ENCODE measurements at regions not wholly inside any gene's neighbourhood (a gene's known extent, or its start where the extent isn't known, plus 50 kb on each side); places are given as distances from the start of the nearest gene placed in this dataset.

DNA sequence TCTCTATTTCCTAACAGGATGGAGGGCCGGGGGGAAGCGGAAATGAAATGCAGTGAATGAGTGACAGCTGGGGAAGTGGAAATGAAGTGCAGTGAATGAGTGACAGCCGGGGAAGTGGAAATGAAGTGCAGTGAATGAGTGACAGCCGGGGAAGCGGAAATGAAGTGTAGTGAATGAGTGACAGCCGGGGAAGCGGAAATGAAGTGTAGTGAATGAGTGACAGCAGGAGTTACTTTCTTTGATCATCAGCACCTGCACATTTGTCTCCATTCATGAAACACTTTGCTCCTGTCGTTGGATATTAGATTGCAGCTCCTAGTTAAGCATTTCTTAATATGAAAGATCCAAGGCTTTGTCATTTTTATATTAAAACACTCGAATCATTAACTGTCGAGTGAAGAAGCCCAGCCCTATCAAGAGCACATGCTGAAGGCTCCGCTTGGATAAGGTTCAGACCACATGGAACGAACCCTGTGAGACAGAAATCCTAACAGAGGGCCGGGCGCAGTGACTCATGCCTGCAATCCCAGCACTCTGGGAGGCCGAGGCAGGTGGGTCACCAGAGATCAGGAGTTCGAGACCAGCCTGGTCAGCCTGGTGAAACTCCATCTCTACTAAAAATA is 406.0 kb upstream of the ADARB2 start:
- peaks cover 3% of the 10 kb centered on the region for H3K36me3 Mint-ChIP-seq
- no peak overlapping the region for H3K4me3 Mint-ChIP-seq
- TF ChIP-seq, protein P1, sequence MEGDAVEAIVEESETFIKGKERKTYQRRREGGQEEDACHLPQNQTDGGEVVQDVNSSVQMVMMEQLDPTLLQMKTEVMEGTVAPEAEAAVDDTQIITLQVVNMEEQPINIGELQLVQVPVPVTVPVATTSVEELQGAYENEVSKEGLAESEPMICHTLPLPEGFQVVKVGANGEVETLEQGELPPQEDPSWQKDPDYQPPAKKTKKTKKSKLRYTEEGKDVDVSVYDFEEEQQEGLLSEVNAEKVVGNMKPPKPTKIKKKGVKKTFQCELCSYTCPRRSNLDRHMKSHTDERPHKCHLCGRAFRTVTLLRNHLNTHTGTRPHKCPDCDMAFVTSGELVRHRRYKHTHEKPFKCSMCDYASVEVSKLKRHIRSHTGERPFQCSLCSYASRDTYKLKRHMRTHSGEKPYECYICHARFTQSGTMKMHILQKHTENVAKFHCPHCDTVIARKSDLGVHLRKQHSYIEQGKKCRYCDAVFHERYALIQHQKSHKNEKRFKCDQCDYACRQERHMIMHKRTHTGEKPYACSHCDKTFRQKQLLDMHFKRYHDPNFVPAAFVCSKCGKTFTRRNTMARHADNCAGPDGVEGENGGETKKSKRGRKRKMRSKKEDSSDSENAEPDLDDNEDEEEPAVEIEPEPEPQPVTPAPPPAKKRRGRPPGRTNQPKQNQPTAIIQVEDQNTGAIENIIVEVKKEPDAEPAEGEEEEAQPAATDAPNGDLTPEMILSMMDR (conservative IDR thresholded peaks at IDR 0.05): no peak
- H3K27ac Mint-ChIP-seq: no peak overlapping the region
- no peaks in the 10 kb centered on the region for H3K9me3 Mint-ChIP-seq
- H3K4me1 Mint-ChIP-seq (ENCODE audit: unreplicated experiment): peaks cover 18% of the 10 kb centered on the region
- peaks cover 23% of the 10 kb centered on the region for H3K27me3 Mint-ChIP-seq
- no peak for DNase-seq (ENCODE audit: extremely low spot score, unreplicated experiment)

DNA sequence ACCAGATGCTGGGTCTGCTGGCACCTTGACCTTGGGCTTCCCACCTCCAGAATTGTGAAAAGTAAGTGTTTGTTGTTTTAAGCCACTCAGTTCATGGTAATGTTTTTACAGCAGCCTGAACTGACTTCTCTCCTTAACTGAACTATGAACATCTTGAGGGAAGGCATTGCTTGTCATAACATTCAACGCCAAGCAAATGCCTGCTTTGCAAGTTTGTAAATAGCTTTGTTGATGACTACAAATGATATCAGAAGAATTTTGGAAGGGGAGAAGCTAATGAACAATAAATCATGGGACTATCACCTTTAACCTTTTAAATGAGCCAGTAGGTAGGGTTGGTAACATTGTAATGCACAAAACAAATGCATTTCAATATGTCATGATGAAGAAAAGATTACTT is 402.4 kb upstream of the ADARB2 start:
- TF ChIP-seq, protein P1 (conservative IDR thresholded peaks at IDR 0.05): no peak
- Mint-ChIP-seq H3K9me3 (peaks cover 5% of the 10 kb centered on the region), H3K27me3 (peaks cover 11% of the 10 kb centered on the region), H3K4me1 (ENCODE audit: unreplicated experiment) (peaks cover 4% of the 10 kb centered on the region), H3K4me3 (no peak overlapping the region), H3K36me3 (peaks cover 3% of the 10 kb centered on the region), H3K27ac (no peak overlapping the region)
- DNase-seq (ENCODE audit: extremely low spot score, unreplicated experiment): no peak

DNA sequence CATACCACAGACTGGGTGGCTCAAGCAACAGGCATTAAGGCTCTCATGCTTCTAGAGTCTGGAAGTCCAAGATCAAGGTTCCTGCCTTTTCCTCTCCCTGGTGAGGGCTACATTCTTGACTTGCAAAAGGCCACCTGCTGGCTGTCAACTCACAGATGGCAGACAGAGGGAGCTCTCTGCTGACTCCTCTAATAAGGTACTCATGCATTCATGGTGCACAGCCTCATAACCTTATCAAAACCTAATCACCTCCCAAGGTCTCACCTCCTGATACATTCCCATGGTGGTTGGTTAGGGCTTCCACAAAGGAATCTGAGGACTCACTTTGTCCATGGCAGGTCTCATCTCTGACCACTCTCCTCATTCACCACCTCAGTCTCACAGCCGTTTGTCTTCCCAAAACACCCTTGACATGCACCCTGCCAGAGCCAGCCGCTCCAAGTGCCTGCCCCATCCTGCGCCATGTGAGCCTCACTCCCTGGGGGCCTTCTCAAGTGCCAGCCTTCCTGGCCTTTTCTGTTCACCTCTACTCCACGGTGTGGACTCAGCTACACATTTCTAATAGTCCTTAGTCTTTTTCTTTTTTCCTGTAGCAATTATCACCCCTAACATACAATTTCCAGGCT is 400.3 kb upstream of the ADARB2 start:
- Mint-ChIP-seq H3K9me3 (peaks cover 5% of the 10 kb centered on the region), H3K36me3 (no peaks in the 10 kb centered on the region), H3K27me3 (no peaks in the 10 kb centered on the region), H3K4me1 (ENCODE audit: unreplicated experiment) (peaks cover 4% of the 10 kb centered on the region), H3K4me3 (no peak overlapping the region), H3K27ac (no peak overlapping the region)
- DNase-seq (ENCODE audit: extremely low spot score, unreplicated experiment): no peak
- TF ChIP-seq, protein P1 (conservative IDR thresholded peaks at IDR 0.05): peak; percentile 72

DNA sequence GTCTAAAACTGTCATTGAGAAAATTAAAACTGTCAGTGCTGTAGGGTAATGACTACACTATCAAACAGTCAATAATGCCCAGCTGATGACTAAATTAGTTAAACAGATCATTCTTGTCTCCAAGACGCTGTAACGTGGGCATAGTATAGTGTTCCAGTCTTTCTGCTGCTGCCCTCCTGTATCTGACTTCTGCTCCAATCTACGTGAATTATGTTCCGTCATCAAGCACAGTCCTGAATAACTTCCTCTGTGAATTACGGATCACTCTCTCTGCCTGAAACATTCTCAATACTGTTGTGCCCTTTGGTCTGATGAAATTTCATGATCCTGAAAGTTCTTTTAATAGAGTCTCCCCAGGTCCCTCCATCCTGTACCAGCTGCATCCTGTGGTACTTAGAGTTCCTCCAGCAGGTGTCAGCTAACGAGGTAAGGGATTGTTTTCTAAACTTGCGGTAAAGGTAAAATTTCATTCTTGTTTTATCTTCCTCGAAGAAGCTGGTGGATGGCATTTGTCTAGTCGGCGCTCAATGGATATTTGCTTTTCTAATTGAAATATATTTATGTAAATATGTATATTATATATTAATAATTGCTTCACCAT is 393.5 kb upstream of the ADARB2 start:
- peaks cover 14% of the 10 kb centered on the region for H3K27me3 Mint-ChIP-seq
- no peaks in the 10 kb centered on the region for H3K4me1 Mint-ChIP-seq (ENCODE audit: unreplicated experiment)
- H3K36me3 Mint-ChIP-seq: no peaks in the 10 kb centered on the region
- no peak overlapping the region for H3K4me3 Mint-ChIP-seq
- H3K27ac Mint-ChIP-seq: no peak overlapping the region
- H3K9me3 Mint-ChIP-seq: no peaks in the 10 kb centered on the region
- TF ChIP-seq, protein P1 (conservative IDR thresholded peaks at IDR 0.05): no peak
- no peak for DNase-seq (ENCODE audit: extremely low spot score, unreplicated experiment)

DNA sequence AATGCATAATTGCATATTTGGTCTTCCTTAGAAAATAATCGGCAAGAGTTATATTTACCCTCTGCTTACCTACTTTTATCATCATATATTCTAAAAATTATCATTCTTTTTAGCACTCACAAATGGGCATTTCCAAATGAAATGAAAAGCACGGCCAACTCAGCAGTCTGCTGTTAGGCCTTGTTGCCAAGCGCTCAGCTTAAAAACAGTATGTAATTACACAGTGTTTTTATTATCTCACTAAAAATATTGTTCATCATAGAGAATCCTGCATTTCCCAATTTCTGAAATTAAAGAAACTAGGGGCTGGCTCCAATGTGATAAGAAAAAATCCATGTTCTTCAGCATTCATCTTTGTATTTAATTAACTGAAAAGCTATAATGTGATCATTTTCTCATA is 391.7 kb upstream of the ADARB2 start:
- Mint-ChIP-seq H3K4me1 (ENCODE audit: unreplicated experiment) (peaks cover 4% of the 10 kb centered on the region), H3K4me3 (no peak overlapping the region), H3K27me3 (peaks cover 20% of the 10 kb centered on the region), H3K9me3 (no peaks in the 10 kb centered on the region), H3K27ac (no peak overlapping the region), H3K36me3 (no peaks in the 10 kb centered on the region)
- DNase-seq (ENCODE audit: extremely low spot score, unreplicated experiment): no peak
- TF ChIP-seq, protein P1 (conservative IDR thresholded peaks at IDR 0.05): no peak
